H9 (cell line): ENCODE measurements at regions not wholly inside any gene's neighbourhood (a gene's known extent, or its start where the extent isn't known, plus 50 kb on each side); places are given as distances from the start of the nearest gene placed in this dataset.

Experiments used
- DNase-seq: peaks from one replicate; pipeline ENCODE4 v3.0.0-alpha.2; 2017
- H2AFZ ChIP-seq: one replicate; pipeline ENCODE4 v1.6.1; 2013; ENCODE audit warnings: mild to moderate bottlenecking, low read length, control low read depth, moderate library complexity
- H2AK5ac ChIP-seq: 2 replicates; pipeline ENCODE4 v1.6.1; 2013; ENCODE audit warnings: low read length, control low read depth, mixed read lengths; ENCODE audit not compliant: insufficient read length
- H2BK120ac ChIP-seq: one replicate; pipeline ENCODE4 v1.6.1; 2013; ENCODE audit warnings: low read depth, mild to moderate bottlenecking, low read length, control low read depth, inconsistent platforms; ENCODE audit not compliant: poor library complexity, severe bottlenecking
- H2BK12ac ChIP-seq: 2 replicates; pipeline ENCODE4 v1.6.1; 2013; ENCODE audit warnings: low read length, control low read depth, mixed read lengths, low read depth; ENCODE audit not compliant: insufficient read length
- H2BK15ac ChIP-seq: 2 replicates; pipeline ENCODE4 v1.6.1; 2013; ENCODE audit warnings: low read depth, low read length, control low read depth
- H2BK20ac ChIP-seq: one replicate; pipeline ENCODE4 v1.6.1; 2013; ENCODE audit warnings: low read depth, mild to moderate bottlenecking, low read length, control low read depth, inconsistent platforms; ENCODE audit not compliant: poor library complexity, severe bottlenecking
- H2BK5ac ChIP-seq: 2 replicates; pipeline ENCODE4 v1.6.1; 2013; ENCODE audit warnings: low read length, control low read depth, mixed read lengths; ENCODE audit not compliant: insufficient read length
- H3K14ac ChIP-seq: 2 replicates; pipeline ENCODE4 v1.6.1; 2013; ENCODE audit warnings: low read length, control low read depth; ENCODE audit not compliant: insufficient read depth
- H3K18ac ChIP-seq: 2 replicates; pipeline ENCODE4 v1.6.1; 2013; ENCODE audit warnings: low read depth, mild to moderate bottlenecking, mixed read lengths, low read length, control low read depth; ENCODE audit not compliant: insufficient read length
- H3K23ac ChIP-seq: 2 replicates; pipeline ENCODE4 v1.6.1; 2013; ENCODE audit warnings: low read length, control low read depth, mixed read lengths, low read depth; ENCODE audit not compliant: insufficient read length
- H3K23me2 ChIP-seq: 2 replicates; pipeline ENCODE4 v1.6.1; 2013; ENCODE audit warnings: low read depth, mild to moderate bottlenecking, mixed read lengths, low read length, control low read depth; ENCODE audit not compliant: insufficient read length, poor library complexity, severe bottlenecking
- H3K27ac ChIP-seq: 2 replicates; pipeline ENCODE4 v1.5.1; 2013; ENCODE audit warnings: low read length, control low read depth, mixed read lengths, low read depth; ENCODE audit not compliant: insufficient read length
- H3K27me3 ChIP-seq: 2 replicates; pipeline ENCODE4 v1.6.1; 2013; ENCODE audit warnings: low read length, control low read depth, inconsistent platforms; ENCODE audit not compliant: insufficient read depth
- H3K4ac ChIP-seq: 2 replicates; pipeline ENCODE4 v1.6.1; 2013; ENCODE audit warnings: low read depth, mild to moderate bottlenecking, control low read depth, inconsistent platforms, low read length, moderate library complexity
- H3K4me1 ChIP-seq: 2 replicates; pipeline ENCODE4 v1.6.1; 2013; ENCODE audit warnings: low read length, control low read depth, inconsistent platforms; ENCODE audit not compliant: insufficient read depth
- H3K4me2 ChIP-seq: 2 replicates; pipeline ENCODE4 v1.6.1; 2013; ENCODE audit warnings: low read length, control low read depth, mixed read lengths; ENCODE audit not compliant: insufficient read length, insufficient read depth
- H3K56ac ChIP-seq: 2 replicates; pipeline ENCODE4 v1.6.1; 2013; ENCODE audit warnings: low read depth, mild to moderate bottlenecking, mixed read lengths, low read length, control low read depth; ENCODE audit not compliant: insufficient read length
- H3K79me1 ChIP-seq: 2 replicates; pipeline ENCODE4 v1.6.1; 2013; ENCODE audit warnings: low read depth, mild to moderate bottlenecking, moderate library complexity, low read length, control low read depth, inconsistent platforms; ENCODE audit not compliant: insufficient read depth, poor library complexity, severe bottlenecking
- H3K79me2 ChIP-seq: 2 replicates; pipeline ENCODE4 v1.6.1; 2013; ENCODE audit warnings: low read length, control low read depth, inconsistent platforms; ENCODE audit not compliant: insufficient read depth
- H3K9ac ChIP-seq: 2 replicates; pipeline ENCODE4 v1.6.1; 2013; ENCODE audit warnings: low read length, control low read depth, mixed read lengths; ENCODE audit not compliant: insufficient read length; ENCODE audit errors: extremely low read depth
- H3K9me3 ChIP-seq: one replicate; pipeline ENCODE4 v1.6.1; 2013; ENCODE audit warnings: low read depth, low read length, inconsistent platforms; ENCODE audit not compliant: control insufficient read depth
- H3T11ph ChIP-seq: one replicate; pipeline ENCODE4 v1.6.1; 2013; ENCODE audit warnings: mild to moderate bottlenecking, low read length, control low read depth, inconsistent platforms
- H4K20me1 ChIP-seq: one replicate; pipeline ENCODE4 v1.6.1; 2013; ENCODE audit not compliant: control insufficient read depth, insufficient read length, insufficient read depth
- H4K5ac ChIP-seq: 2 replicates; pipeline ENCODE4 v1.6.1; 2013; ENCODE audit warnings: low read depth, mild to moderate bottlenecking, mixed read lengths, low read length, control low read depth; ENCODE audit not compliant: insufficient read length
- H4K8ac ChIP-seq: replicated peaks from 2 replicates; pipeline ENCODE4 v1.6.1; 2013; ENCODE audit warnings: low read length, control low read depth, mixed read lengths, low read depth; ENCODE audit not compliant: insufficient read length
- H4K91ac ChIP-seq: 2 replicates; pipeline ENCODE4 v1.6.1; 2013; ENCODE audit warnings: low read depth, mild to moderate bottlenecking, moderate library complexity, mixed read lengths, low read length, control low read depth; ENCODE audit not compliant: insufficient read length
- H3K27ac Mint-ChIP-seq, 3 experiments: 2 replicates in 2 of 3; 3 replicates in 1 of 3; pipeline ENCODE4 v1.8.0; 2020 to 2021; ENCODE audit warnings: mixed read lengths in 3 of 3, mild to moderate bottlenecking in 1 of 3, moderate library complexity in 1 of 3
- H3K27me3 Mint-ChIP-seq: 2 replicates; pipeline ENCODE4 v1.8.0; 2021; ENCODE audit warnings: low read depth, mild to moderate bottlenecking, moderate library complexity, mixed read lengths
- H3K36me3 Mint-ChIP-seq, 3 experiments: 2 replicates in 2 of 3; 3 replicates in 1 of 3; pipeline ENCODE4 v1.8.0; 2020 to 2021; ENCODE audit warnings: low read depth in 3 of 3, mixed read lengths in 3 of 3; ENCODE audit not compliant: insufficient read depth in 1 of 3
- H3K4me1 Mint-ChIP-seq, 2 experiments: 2 replicates each; pipeline ENCODE4 v1.8.0; 2020; ENCODE audit warnings: mixed read lengths in 2 of 2
- H3K4me3 Mint-ChIP-seq, 2 experiments: 2 replicates in 1 of 2; 3 replicates in 1 of 2; pipeline ENCODE4 v1.8.0; 2020 to 2021; ENCODE audit warnings: mild to moderate bottlenecking in 2 of 2, mixed read lengths in 2 of 2, moderate library complexity in 1 of 2
- H3K9me3 Mint-ChIP-seq, 2 experiments: 2 replicates in 1 of 2; 3 replicates in 1 of 2; pipeline ENCODE4 v1.8.0; 2020; ENCODE audit warnings: mild to moderate bottlenecking in 2 of 2, mixed read lengths in 2 of 2, moderate library complexity in 1 of 2
- CTCF ChIP-seq: fragments of 200-600 bp; sonication (generic); conservative IDR thresholded peaks from 3 replicates; pipeline ENCODE4 v1.8.0; 2021; ENCODE audit warnings: antibody characterized with exemption, mild to moderate bottlenecking
- WGBS: extraction: QIAGEN DNeasy Blood & Tissue Kit; methylation state at CpG from one replicate; pipeline ENCODE4 v1.1.7; 2013; ENCODE audit warnings: missing lambda C conversion rate, low lambda C conversion rate, mixed read lengths; ENCODE audit not compliant: insufficient read length; ENCODE audit errors: extremely low coverage; 5-methylcytosine and 5-hydroxymethylcytosine counted together

DNA sequence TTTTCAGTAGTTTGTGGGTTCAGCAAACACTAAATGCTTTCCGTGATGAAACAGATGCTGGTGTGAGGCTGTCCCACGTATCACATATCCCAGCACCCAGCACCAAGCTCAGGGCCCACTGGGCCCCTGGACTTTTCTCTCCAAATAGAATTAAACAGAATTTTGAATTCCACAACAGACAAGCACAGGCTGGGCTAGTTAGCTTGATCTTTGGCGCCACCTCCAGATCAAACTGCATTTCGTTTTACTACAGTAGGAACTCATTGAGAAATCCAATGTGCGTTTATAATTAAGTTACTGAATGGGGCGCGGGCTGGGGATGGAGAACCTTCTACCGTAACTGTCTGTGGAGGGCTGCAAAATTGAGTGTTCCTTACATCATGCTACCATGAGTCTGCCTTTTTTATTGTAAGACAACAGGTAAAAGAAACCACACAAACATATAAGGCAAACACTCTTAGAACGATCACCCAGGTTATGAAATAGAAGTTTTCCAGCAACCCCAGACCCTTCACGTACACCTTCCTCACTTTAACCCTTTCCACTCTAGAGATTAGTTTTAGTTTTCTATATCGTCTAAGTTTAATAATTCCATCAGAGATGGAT is 107.8 kb downstream of the ZFP64 start:
- no peak overlapping the region for H3K4me2 ChIP-seq
- Mint-ChIP-seq H3K9me3 (peaks cover 14 to 16% of the 10 kb centered on the region in 2 experiments), H3K36me3 (peaks cover 32 to 52% (median 52%) of the 10 kb centered on the region in 3 experiments), H3K4me1 (peaks cover 26 to 34% of the 10 kb centered on the region in 2 experiments), H3K4me3 (no peak overlapping the region; a peak in 1 of 5 replicates), H3K27ac (no peak overlapping the region; a peak in 1 of 7 replicates), H3K27me3 (no peaks in the 10 kb centered on the region; the same call in 1 of the 2 replicates)
- H4K20me1 ChIP-seq, result no peaks in the 10 kb centered on the region
- H3K23ac ChIP-seq, result no peak overlapping the region
- H2BK15ac ChIP-seq, result no peak overlapping the region
- no peaks in the 10 kb centered on the region for H3K27me3 ChIP-seq
- H4K5ac ChIP-seq, result no peak overlapping the region
- no peak overlapping the region for H2BK20ac ChIP-seq
- H3K56ac ChIP-seq, result no peak overlapping the region
- no peak overlapping the region for H3K18ac ChIP-seq
- no peaks in the 10 kb centered on the region for H3K79me2 ChIP-seq
- H3T11ph ChIP-seq, result no peak overlapping the region
- peaks cover 9% of the 10 kb centered on the region for H3K9me3 ChIP-seq
- no peak overlapping the region for H2AFZ ChIP-seq
- H2BK12ac ChIP-seq, result no peak overlapping the region
- H3K79me1 ChIP-seq, result no peaks in the 10 kb centered on the region
- H3K27ac ChIP-seq, result no peak overlapping the region
- no peak overlapping the region for H3K14ac ChIP-seq
- H3K9ac ChIP-seq, result no peak overlapping the region
- peak; percentile 87 for TF ChIP-seq CTCF
- no peak overlapping the region for H4K8ac ChIP-seq
- no peak overlapping the region for H3K4ac ChIP-seq
- DNase-seq, result peak; percentile 57
- WGBS, result no CpG with 5 or more reads among the region's 11 CpGs
- no peak overlapping the region for H2AK5ac ChIP-seq
- no peak overlapping the region for H4K91ac ChIP-seq
- no peak overlapping the region for H2BK120ac ChIP-seq
- H3K4me1 ChIP-seq, result no peaks in the 10 kb centered on the region
- H2BK5ac ChIP-seq, result no peak overlapping the region
- H3K23me2 ChIP-seq, result no peaks in the 10 kb centered on the region
